ENCODE measurements at regions not wholly inside any gene's neighbourhood (a gene's known extent, or its start where the extent isn't known, plus 50 kb on each side); places are given as distances from the start of the nearest gene placed in this dataset.

DNA sequence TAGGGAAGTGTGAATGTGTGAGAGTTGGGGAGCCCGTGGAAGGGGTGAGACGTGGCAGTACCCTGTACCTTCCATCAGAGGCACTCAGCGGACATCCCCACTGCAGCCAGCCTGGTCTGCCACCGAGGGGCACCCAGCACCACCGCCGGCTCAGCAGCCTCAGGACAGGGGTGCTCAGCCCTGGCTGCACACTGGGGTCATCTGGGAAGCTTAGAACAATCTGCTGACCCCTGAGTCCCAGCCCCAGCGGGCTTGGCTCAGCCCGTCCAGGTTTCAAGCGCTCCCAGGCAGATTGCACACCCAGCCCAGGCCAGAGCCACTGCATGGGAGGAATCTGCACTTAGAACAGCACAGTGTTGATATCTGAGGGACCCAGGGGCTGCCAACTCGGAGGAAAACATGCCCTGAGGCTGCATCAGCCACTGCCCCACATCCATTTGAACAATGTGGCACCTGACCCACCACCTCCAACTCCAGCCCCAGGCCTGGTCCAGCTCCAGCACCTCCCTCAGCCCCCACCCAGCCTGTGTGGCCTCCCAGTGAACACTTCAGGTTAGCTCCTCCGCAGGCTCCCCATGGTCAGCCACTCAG, 147.1 kb upstream of the OTOS start:
- TF ChIP-seq, protein P1, sequence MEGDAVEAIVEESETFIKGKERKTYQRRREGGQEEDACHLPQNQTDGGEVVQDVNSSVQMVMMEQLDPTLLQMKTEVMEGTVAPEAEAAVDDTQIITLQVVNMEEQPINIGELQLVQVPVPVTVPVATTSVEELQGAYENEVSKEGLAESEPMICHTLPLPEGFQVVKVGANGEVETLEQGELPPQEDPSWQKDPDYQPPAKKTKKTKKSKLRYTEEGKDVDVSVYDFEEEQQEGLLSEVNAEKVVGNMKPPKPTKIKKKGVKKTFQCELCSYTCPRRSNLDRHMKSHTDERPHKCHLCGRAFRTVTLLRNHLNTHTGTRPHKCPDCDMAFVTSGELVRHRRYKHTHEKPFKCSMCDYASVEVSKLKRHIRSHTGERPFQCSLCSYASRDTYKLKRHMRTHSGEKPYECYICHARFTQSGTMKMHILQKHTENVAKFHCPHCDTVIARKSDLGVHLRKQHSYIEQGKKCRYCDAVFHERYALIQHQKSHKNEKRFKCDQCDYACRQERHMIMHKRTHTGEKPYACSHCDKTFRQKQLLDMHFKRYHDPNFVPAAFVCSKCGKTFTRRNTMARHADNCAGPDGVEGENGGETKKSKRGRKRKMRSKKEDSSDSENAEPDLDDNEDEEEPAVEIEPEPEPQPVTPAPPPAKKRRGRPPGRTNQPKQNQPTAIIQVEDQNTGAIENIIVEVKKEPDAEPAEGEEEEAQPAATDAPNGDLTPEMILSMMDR (conservative IDR thresholded peaks at IDR 0.05; ENCODE audit: low read depth, low read length), result no peak
- 0 out of 2 replicates have a peak, but pooled peaks have one; percentile 4 for TF ChIP-seq RAD21 (IDR thresholded peaks at IDR 0.05; ENCODE audit: low read length)
- TF ChIP-seq POLR2A (IDR thresholded peaks at IDR 0.05; ENCODE audit: low read depth, low read length), result no peak
- TF ChIP-seq SMC3 (IDR thresholded peaks at IDR 0.05; ENCODE audit: low read depth, low read length), result no peak
- TF ChIP-seq NFE2L2 (IDR thresholded peaks at IDR 0.05; ENCODE audit: low read depth, low read length), result no peak
- TF ChIP-seq FOS (IDR thresholded peaks at IDR 0.05; ENCODE audit: low read depth, low read length), result no peak
- no peak for TF ChIP-seq MXI1 (IDR thresholded peaks at IDR 0.05; ENCODE audit: borderline replicate concordance, low read depth, low read length)
- TF ChIP-seq, protein P2, sequence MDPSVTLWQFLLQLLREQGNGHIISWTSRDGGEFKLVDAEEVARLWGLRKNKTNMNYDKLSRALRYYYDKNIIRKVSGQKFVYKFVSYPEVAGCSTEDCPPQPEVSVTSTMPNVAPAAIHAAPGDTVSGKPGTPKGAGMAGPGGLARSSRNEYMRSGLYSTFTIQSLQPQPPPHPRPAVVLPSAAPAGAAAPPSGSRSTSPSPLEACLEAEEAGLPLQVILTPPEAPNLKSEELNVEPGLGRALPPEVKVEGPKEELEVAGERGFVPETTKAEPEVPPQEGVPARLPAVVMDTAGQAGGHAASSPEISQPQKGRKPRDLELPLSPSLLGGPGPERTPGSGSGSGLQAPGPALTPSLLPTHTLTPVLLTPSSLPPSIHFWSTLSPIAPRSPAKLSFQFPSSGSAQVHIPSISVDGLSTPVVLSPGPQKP (IDR thresholded peaks at IDR 0.05; ENCODE audit: borderline replicate concordance, low read depth, low read length), result no peak
- no peak for TF ChIP-seq RFX5 (IDR thresholded peaks at IDR 0.05; ENCODE audit: low read depth, low read length)
- no peak for TF ChIP-seq USF2 (IDR thresholded peaks at IDR 0.05; ENCODE audit: low read depth, low read length)
- no peak for TF ChIP-seq MAFK (IDR thresholded peaks at IDR 0.05; ENCODE audit: low read depth, low read length)
- TF ChIP-seq CHD1 (IDR thresholded peaks at IDR 0.05; ENCODE audit: low read depth, low read length), result no peak
- TF ChIP-seq CEBPB (IDR thresholded peaks at IDR 0.05; ENCODE audit: low read depth, low read length), result no peak

Data from IMR-90 (cell line).